ENCODE measurements at regions not wholly inside any gene's neighbourhood (a gene's known extent, or its start where the extent isn't known, plus 50 kb on each side); places are given as distances from the start of the nearest gene placed in this dataset.

GRCh38 chr6:95686272-95686671 lies 108.9 kb downstream of the MANEA start:
- H3K27ac ChIP-seq: no peak overlapping the region
- TF ChIP-seq, protein P1, sequence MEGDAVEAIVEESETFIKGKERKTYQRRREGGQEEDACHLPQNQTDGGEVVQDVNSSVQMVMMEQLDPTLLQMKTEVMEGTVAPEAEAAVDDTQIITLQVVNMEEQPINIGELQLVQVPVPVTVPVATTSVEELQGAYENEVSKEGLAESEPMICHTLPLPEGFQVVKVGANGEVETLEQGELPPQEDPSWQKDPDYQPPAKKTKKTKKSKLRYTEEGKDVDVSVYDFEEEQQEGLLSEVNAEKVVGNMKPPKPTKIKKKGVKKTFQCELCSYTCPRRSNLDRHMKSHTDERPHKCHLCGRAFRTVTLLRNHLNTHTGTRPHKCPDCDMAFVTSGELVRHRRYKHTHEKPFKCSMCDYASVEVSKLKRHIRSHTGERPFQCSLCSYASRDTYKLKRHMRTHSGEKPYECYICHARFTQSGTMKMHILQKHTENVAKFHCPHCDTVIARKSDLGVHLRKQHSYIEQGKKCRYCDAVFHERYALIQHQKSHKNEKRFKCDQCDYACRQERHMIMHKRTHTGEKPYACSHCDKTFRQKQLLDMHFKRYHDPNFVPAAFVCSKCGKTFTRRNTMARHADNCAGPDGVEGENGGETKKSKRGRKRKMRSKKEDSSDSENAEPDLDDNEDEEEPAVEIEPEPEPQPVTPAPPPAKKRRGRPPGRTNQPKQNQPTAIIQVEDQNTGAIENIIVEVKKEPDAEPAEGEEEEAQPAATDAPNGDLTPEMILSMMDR (conservative IDR thresholded peaks at IDR 0.05): no peak
- no peak for TF ChIP-seq ZFX (IDR thresholded peaks at IDR 0.05)

DNA sequence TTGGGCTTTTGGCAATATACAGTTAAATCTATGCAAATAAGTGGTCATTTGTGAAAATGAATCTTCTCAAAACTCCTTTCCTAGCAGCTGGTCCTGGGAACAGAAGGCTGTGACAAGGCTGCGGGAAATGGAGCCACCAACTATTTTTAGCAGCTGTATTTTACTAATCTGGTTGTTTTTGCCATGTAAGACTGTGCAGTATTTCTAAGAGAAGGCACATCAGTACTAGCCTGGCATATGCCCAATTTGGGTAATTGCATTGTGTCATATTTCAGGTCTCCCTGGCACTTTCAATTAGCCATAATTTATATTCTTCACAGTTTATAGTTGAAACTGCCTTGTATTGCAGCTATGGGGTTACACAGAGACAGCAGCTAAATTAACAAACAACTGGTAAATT lies 109.6 kb downstream of the MANEA start:
- no peak for TF ChIP-seq ZFX (IDR thresholded peaks at IDR 0.05)
- TF ChIP-seq, protein P1 (conservative IDR thresholded peaks at IDR 0.05): no peak
- H3K27ac ChIP-seq: no peak overlapping the region

GRCh38 chr6:95687839-95688238 lies 110.5 kb downstream of the MANEA start:
- TF ChIP-seq ZFX (IDR thresholded peaks at IDR 0.05): no peak
- TF ChIP-seq, protein P1 (conservative IDR thresholded peaks at IDR 0.05): no peak
- no peak overlapping the region for H3K27ac ChIP-seq

GRCh38 chr6:95690328-95690727 lies 113.0 kb downstream of the MANEA start:
- no peak overlapping the region for H3K27ac ChIP-seq
- no peak for TF ChIP-seq ZFX (IDR thresholded peaks at IDR 0.05)
- TF ChIP-seq, protein P1 (conservative IDR thresholded peaks at IDR 0.05): no peak

DNA sequence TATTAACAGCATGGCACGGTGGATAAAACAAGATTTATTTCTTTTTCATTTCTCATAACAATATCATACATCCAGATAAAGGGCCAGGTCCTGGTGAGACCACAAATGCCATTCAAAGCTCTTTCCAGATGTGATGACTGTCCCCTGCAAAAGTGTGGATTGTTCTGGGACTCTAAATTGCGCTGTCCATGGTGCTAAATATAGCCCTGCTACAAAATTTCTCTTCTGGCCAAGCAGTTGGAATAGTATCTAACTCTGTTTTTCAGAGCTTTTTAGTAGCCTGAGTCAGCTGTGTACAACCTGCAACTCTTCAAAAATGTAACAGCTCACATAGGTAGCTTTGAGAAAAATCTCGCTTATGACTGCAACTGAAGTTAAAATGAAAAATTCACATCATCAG lies 115.8 kb downstream of the MANEA start:
- TF ChIP-seq, protein P1 (conservative IDR thresholded peaks at IDR 0.05): no peak
- no peak for TF ChIP-seq ZFX (IDR thresholded peaks at IDR 0.05)
- H3K27ac ChIP-seq: no peak overlapping the region

- no peak for TF ChIP-seq ZFX (IDR thresholded peaks at IDR 0.05)
- TF ChIP-seq, protein P1 (conservative IDR thresholded peaks at IDR 0.05): no peak
- no peak overlapping the region for H3K27ac ChIP-seq
Observed at GRCh38 chr6:95698271-95698670, 120.9 kb downstream of the MANEA start.

DNA sequence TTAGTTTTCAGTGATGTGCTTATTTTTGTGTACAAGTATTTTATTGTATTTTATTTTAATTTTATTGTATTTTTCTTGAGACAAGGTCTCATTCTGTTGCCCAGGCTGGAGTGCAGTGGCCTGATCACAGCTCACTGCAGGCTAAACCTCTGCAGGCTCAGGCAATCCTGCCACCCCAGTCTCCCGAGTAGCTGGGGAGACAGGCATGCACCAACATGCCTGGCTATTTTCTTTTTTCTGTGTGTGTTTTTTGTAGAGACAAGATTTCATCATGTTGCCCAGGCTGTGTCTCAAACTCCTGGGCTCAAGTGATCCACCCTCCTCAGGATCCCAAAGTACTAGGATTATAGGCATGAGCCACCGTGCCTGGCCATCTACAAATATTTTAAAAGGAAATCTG lies 146.3 kb downstream of the MANEA start:
- TF ChIP-seq, protein P1 (conservative IDR thresholded peaks at IDR 0.05): no peak
- no peak for TF ChIP-seq ZFX (IDR thresholded peaks at IDR 0.05)
- no peak overlapping the region for H3K27ac ChIP-seq

All from C4-2B (cell line).